ENCODE measurements at regions not wholly inside any gene's neighbourhood (a gene's known extent, or its start where the extent isn't known, plus 50 kb on each side); places are given as distances from the start of the nearest gene placed in this dataset.

DNA sequence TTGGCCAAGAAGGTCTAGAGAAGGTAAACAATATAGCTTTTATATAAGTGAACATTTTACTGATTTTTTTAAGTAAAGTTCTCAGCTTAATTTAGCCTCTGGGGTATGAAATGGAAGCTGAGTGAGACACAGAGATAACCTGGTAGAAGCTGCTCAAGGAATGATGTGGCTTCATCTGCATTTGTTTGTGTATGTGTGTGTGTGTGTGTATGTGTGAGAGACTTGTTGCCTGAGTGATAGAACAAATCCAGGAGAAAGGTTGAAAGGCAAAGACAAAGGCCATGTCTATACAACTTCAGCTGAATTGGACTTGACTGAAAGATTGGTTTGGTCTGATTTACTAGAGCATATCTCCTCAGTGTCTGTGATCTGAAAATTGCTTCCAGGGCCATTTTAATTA, 63.6 kb downstream of the PCDH7 start:
- no peak overlapping the region for H3K4me3 Mint-ChIP-seq
- H3K27ac Mint-ChIP-seq = no peak overlapping the region
- intact Hi-C loops (cut with micrococcal nuclease) = no loop called here
- no peak for DNase-seq
- no peaks in the 10 kb centered on the region for H3K36me3 Mint-ChIP-seq (ENCODE audit: low read depth)
- no peaks in the 10 kb centered on the region for H3K27me3 Mint-ChIP-seq
- no peaks in the 10 kb centered on the region for H3K9me3 Mint-ChIP-seq
- no peaks in the 10 kb centered on the region for H3K4me1 Mint-ChIP-seq

DNA sequence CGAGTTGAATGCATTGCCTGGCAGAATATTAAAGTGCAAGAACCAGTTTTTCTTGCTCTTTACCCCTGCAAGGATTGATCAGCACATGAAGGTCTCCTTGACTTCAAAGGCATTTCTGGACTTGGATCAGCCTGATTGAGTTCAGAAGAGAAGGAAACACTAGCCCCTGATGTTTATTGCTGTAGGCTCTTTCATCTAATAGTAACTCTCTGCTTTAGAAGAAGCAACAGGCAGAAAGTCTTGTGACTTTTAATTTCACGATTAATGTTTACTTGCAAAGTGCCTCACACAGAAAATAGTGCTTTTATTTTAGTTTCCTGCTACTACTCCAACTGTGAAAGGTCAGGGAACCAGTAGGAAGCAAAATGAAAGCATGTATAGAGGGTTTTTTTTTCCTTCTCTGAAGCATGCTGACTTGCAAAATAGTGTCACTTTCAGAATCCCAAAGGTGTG, 69.1 kb downstream of the PCDH7 start:
- intact Hi-C loops (cut with micrococcal nuclease) = no loop called here
- Mint-ChIP-seq H3K4me3 (no peak overlapping the region), H3K27me3 (no peaks in the 10 kb centered on the region), H3K4me1 (no peaks in the 10 kb centered on the region), H3K9me3 (no peaks in the 10 kb centered on the region), H3K27ac (no peak overlapping the region), H3K36me3 (ENCODE audit: low read depth) (no peaks in the 10 kb centered on the region)
- no peak for DNase-seq

DNA sequence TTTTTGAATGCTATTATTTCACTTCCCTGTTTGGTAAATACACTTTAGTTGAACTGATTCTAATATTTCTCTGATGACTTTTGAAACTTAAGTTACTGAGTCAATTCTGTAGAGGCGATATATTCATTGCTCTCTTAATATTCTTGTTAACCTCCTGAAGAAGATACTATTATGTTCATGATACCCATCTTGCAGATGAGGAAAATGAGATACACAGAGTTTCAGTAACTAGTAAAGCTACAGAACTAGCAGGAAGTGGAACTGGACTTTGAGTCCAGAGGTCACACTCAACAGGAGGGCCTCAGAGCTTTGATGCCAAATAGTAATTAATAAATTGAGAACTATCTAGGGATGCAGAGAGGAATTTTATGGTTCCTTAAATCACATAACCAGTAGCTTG, 70.0 kb downstream of the PCDH7 start:
- Mint-ChIP-seq H3K4me1 (no peaks in the 10 kb centered on the region), H3K27me3 (no peaks in the 10 kb centered on the region), H3K27ac (no peak overlapping the region), H3K36me3 (ENCODE audit: low read depth) (no peaks in the 10 kb centered on the region), H3K9me3 (no peaks in the 10 kb centered on the region), H3K4me3 (no peak overlapping the region)
- intact Hi-C loops (cut with micrococcal nuclease) = no loop called here
- DNase-seq = no peak

DNA sequence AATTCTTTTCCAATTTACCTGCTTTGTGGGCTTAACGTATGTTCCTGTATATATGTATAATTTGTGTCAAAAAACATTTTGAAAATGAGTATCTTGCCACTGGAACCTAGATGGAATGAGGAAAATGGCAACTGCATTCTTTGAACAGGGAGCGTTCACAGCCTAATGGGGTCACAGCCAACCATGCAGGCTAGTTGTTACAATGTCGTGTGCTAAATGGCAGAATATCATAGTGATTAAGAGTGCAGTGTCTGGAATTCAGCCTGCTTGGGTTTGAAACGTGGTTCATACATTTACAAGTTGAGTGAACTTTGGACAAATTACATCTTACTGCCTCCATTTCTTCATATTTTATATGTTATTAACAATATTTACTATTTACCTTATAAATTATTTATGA, 70.8 kb downstream of the PCDH7 start:
- H3K27me3 Mint-ChIP-seq = no peaks in the 10 kb centered on the region
- H3K4me1 Mint-ChIP-seq = no peaks in the 10 kb centered on the region
- H3K4me3 Mint-ChIP-seq = no peak overlapping the region
- H3K9me3 Mint-ChIP-seq = no peaks in the 10 kb centered on the region
- H3K27ac Mint-ChIP-seq = no peak overlapping the region
- H3K36me3 Mint-ChIP-seq (ENCODE audit: low read depth) = no peaks in the 10 kb centered on the region
- no peak for DNase-seq
- intact Hi-C loops (cut with micrococcal nuclease) = no loop called here

DNA sequence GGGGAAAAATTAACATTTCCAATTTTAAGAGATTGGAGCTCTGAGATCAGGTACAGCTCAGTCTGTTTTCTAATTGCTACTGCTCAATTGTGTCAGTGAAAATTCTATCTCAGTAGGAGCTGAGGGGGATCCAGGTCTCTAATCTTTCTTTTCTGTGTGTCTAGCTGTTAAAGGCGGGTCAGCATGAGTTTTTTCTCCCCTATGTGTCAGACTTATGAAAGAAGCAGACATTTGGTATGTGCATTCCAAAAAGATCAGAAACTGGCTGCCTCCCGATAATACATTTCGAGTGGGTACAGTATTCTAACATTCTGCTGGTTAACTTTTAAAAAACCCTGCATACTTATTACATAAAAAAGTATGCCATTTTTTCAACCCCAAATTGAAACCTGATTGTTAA, 72.4 kb downstream of the PCDH7 start:
- intact Hi-C loops (cut with micrococcal nuclease) = no loop called here
- Mint-ChIP-seq H3K4me1 (no peaks in the 10 kb centered on the region), H3K9me3 (no peaks in the 10 kb centered on the region)

DNA sequence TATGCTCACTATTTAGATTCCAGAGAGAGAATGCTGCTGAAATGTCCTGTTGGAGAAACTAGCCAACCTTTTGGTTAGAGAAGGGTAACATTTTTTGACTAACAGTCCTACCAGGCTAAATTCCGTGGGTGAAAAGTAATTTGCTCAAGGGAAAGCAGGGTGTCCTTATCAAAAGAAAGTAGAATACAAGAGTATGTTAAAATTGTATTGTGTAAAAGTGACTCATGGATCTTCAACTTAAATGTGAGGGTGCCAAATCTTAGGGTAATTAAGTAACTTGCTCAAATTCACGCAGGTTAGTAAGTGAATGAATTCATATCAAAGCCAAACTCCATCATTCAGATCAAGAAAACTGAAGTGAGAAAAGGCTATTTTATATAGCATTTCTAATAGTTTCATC, 81.7 kb downstream of the PCDH7 start:
- Mint-ChIP-seq H3K36me3 (ENCODE audit: low read depth) (no peaks in the 10 kb centered on the region), H3K4me3 (no peak overlapping the region)

More for the DNA sequence above, 72.4 kb downstream of the PCDH7 start:
- no peak overlapping the region for H3K27ac Mint-ChIP-seq
- no peaks in the 10 kb centered on the region for H3K27me3 Mint-ChIP-seq
- DNase-seq = no peak
- H3K36me3 Mint-ChIP-seq (ENCODE audit: low read depth) = no peaks in the 10 kb centered on the region
- no peak overlapping the region for H3K4me3 Mint-ChIP-seq

DNA sequence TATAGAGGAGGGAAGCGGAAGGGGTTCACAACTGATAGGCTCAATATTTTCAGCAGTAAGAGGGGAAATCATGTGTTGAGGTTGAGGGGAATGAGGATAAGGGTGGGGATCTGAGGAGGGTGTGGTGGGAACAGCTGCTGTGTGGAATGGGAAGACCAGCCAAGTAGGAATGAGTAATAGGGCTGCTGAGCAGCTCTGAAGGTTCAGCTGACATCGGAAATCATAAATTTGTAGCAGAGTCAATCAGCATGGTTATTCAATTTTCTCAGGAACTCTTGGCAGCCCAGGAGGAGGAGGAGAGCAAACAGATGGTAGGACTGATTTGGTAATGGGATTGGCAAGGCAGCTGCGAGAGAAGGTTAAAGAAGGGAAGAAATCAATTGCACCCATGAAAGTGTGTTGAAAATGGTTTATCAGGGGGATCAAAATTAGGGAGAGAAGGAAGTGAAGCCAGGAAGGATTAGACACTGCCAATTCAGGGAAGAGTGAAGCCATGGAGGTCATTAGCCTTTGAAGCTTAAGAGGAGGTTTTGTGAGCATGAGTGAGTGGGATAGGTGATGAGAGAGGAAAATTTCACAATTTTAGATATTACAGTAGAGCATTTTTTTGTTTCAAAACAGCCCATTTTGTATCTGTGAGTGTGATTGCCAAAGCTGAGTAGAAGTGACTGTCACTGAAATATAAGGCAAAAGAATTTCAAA, 82.6 kb downstream of the PCDH7 start:
- Mint-ChIP-seq H3K4me1 (no peaks in the 10 kb centered on the region), H3K36me3 (ENCODE audit: low read depth) (no peaks in the 10 kb centered on the region), H3K27ac (no peak overlapping the region), H3K27me3 (no peaks in the 10 kb centered on the region), H3K4me3 (no peak overlapping the region), H3K9me3 (peaks cover 1% of the 10 kb centered on the region)
- no peak for DNase-seq
- intact Hi-C loops (cut with micrococcal nuclease) = no loop called here

More for the DNA sequence above, 81.7 kb downstream of the PCDH7 start:
- no peak for DNase-seq
- Mint-ChIP-seq H3K4me1 (no peaks in the 10 kb centered on the region), H3K27ac (no peak overlapping the region), H3K27me3 (no peaks in the 10 kb centered on the region), H3K9me3 (no peaks in the 10 kb centered on the region)
- intact Hi-C loops (cut with micrococcal nuclease) = no loop called here

DNA sequence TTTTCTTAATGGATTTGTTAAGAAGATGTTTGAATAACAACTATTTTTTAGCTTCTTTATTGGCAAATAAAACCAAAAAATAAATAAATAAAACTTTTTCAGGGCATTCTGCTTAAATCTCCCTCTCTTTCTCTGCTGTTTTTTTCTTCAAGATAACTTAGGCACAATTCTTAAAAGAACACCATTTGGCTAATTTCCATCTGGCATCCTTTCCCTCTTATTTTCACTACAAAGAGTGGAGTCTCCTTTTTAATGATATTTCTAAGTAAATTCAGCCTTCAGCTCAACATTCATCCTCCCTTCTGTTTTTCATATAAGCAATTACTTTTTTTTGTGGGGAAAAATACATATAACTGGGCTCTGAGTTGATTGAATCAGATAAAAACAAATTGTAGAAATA, 88.1 kb downstream of the PCDH7 start:
- Mint-ChIP-seq H3K27me3 (no peaks in the 10 kb centered on the region), H3K27ac (no peak overlapping the region)
- intact Hi-C loops (cut with micrococcal nuclease) = no loop called here

DNA sequence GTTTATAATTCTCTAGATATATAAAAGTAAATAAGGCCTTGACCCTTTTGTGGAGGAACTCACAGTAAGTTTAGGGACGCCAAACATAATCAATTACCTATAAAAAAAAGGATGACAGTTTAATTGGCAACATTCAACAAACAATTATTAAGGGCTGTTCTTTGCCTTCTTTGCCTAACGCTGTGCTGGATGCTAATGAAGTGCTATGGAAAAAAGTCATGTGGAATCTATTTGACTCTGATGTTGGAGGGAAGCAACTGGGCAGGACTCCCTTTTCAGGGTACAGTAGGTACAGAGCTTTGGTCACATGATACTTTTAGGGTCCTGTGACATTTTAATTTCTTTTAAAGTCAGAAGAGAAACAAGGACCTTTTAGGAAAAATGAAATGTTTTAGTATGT, 91.1 kb downstream of the PCDH7 start:
- no peaks in the 10 kb centered on the region for H3K27me3 Mint-ChIP-seq
- DNase-seq = no peak
- H3K4me1 Mint-ChIP-seq = no peaks in the 10 kb centered on the region
- no peak overlapping the region for H3K27ac Mint-ChIP-seq
- intact Hi-C loops (cut with micrococcal nuclease) = no loop called here
- peaks cover 3% of the 10 kb centered on the region for H3K9me3 Mint-ChIP-seq
- H3K4me3 Mint-ChIP-seq = no peak overlapping the region
- H3K36me3 Mint-ChIP-seq (ENCODE audit: low read depth) = no peaks in the 10 kb centered on the region

More for the DNA sequence above, 88.1 kb downstream of the PCDH7 start:
- Mint-ChIP-seq H3K9me3 (peaks cover 3% of the 10 kb centered on the region), H3K36me3 (ENCODE audit: low read depth) (no peaks in the 10 kb centered on the region), H3K4me3 (no peak overlapping the region), H3K4me1 (no peaks in the 10 kb centered on the region)
- no peak for DNase-seq

DNA sequence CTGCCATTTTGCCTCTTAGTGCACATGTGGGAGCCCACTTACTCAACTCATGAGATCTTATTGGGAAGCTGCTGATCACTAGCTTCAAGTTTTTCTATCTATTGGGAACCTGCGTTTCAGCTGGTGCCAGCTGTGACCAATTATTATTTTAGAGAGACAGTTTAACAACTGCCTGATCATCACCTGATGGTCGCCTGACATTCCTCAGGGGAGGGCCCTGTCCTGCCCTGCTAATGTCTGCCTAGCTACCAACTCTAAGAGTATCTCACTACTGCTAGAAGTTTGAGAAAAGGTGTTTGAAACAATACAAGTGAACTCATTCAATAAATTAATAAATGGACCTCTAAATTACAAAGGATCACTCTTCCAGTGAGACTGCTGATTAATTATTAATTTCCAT, 95.5 kb downstream of the PCDH7 start:
- intact Hi-C loops (cut with micrococcal nuclease) = no loop called here

DNA sequence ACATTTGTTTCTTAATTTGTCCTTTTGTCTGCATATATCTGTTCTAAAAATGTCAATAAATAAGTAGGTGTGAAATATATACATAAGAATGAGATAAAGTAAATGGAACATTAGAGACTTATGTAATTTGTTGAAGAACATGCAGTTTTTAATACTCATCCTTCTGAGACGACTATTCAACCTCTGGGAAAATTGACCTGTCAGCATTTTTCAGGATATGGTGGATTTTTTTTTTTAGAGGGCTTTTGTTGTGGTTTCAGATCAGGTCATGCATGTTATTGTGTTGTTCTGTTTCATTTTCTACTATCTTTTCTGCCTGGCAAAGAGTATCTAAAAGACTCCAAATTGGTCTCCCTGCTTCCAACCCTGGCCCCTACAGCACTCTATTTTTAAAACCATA, 97.3 kb downstream of the PCDH7 start:
- no peaks in the 10 kb centered on the region for H3K27me3 Mint-ChIP-seq
- H3K4me1 Mint-ChIP-seq = no peaks in the 10 kb centered on the region
- DNase-seq = no peak
- H3K36me3 Mint-ChIP-seq (ENCODE audit: low read depth) = no peaks in the 10 kb centered on the region
- intact Hi-C loops (cut with micrococcal nuclease) = no loop called here
- no peak overlapping the region for H3K4me3 Mint-ChIP-seq
- no peaks in the 10 kb centered on the region for H3K9me3 Mint-ChIP-seq
- H3K27ac Mint-ChIP-seq = no peak overlapping the region

More for the DNA sequence above, 95.5 kb downstream of the PCDH7 start:
- no peaks in the 10 kb centered on the region for H3K27me3 Mint-ChIP-seq
- no peak overlapping the region for H3K27ac Mint-ChIP-seq
- H3K4me1 Mint-ChIP-seq = no peaks in the 10 kb centered on the region
- no peak for DNase-seq
- H3K36me3 Mint-ChIP-seq (ENCODE audit: low read depth) = no peaks in the 10 kb centered on the region
- H3K9me3 Mint-ChIP-seq = no peaks in the 10 kb centered on the region
- H3K4me3 Mint-ChIP-seq = no peak overlapping the region

DNA sequence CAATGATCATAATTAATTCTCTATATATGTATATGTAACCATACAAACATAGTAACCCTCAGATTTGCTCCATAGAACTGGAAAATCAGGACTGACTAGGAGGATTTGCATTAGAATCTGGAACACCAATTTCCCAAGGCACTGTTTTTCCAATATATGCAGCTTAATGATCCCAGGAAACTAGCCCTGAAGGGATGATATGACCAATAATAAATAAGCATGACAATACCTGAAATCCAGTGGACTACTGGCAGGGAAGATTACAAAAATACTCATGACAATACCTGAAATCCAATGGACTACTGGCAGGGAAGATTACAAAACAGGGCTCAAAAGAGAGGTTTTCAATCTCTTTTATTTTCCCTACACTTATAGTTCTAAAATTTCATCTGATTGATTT, 98.4 kb downstream of the PCDH7 start:
- no peak overlapping the region for H3K27ac Mint-ChIP-seq
- H3K4me1 Mint-ChIP-seq = no peaks in the 10 kb centered on the region
- H3K9me3 Mint-ChIP-seq = no peaks in the 10 kb centered on the region
- H3K36me3 Mint-ChIP-seq (ENCODE audit: low read depth) = no peaks in the 10 kb centered on the region
- no peak overlapping the region for H3K4me3 Mint-ChIP-seq
- intact Hi-C loops (cut with micrococcal nuclease) = no loop called here
- no peak for DNase-seq
- no peaks in the 10 kb centered on the region for H3K27me3 Mint-ChIP-seq

DNA sequence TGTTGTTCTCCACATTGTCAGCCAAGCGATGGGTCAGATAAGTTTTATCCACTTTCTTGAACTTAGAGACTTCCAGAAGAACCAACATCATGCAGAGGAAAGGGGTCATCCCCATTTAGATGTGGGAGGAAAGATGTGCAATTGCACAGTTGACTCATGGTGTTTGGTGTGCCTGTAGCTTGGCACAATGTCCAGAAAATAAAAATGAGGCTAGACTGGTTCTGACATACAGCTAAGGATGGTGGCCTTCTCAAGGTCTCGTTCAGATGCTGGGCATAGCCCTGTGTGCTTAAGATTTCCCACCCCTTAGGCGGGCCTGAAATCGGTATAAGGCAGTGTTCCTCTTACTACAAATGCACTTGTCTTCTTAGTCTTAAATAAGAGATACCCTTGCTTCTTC, 101.1 kb downstream of the PCDH7 start:
- no peak overlapping the region for H3K27ac Mint-ChIP-seq
- H3K9me3 Mint-ChIP-seq = no peaks in the 10 kb centered on the region
- no peaks in the 10 kb centered on the region for H3K4me1 Mint-ChIP-seq
- no peak for DNase-seq
- no peaks in the 10 kb centered on the region for H3K36me3 Mint-ChIP-seq (ENCODE audit: low read depth)
- no peak overlapping the region for H3K4me3 Mint-ChIP-seq
- no peaks in the 10 kb centered on the region for H3K27me3 Mint-ChIP-seq
- intact Hi-C loops (cut with micrococcal nuclease) = no loop called here

DNA sequence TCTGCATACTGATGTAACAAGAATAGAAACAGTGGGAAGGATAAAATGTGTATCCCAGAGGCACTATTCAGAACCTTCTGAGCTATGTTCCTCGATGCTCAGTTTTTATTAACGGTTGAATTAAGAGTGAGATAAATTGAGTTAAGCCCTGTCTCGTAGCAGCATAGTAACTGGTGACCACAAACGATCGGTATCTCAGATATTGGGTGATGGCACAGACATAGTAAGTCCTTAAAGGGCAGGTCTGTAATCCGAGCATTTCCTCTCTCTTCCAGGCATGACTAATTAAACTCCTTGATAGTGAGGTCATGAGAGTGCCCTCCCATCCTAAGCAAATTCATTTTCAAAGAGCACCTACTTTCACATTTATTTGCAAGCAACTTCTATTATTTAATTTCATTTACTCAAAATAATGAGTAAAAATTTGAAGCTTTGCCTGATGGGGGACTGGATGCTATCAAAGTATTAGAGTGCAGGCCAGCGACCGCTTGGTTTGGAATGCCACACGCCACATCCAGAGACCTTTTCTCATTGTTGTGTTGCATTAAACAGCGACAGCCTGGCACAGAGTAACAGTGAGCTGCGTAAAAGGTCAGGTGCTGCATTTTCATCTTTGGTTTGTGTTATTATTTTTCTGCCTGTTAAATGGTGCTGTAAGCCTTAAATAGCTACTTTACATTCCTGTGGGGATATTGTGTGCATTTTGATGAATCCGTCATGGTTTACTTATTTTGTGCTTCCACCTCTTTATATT, 101.9 kb downstream of the PCDH7 start:
- DNase-seq = no peak
- H3K9me3 Mint-ChIP-seq = no peaks in the 10 kb centered on the region
- intact Hi-C loops (cut with micrococcal nuclease) = no loop called here
- no peaks in the 10 kb centered on the region for H3K4me1 Mint-ChIP-seq
- H3K27ac Mint-ChIP-seq = no peak overlapping the region
- no peaks in the 10 kb centered on the region for H3K36me3 Mint-ChIP-seq (ENCODE audit: low read depth)
- H3K27me3 Mint-ChIP-seq = no peaks in the 10 kb centered on the region
- no peak overlapping the region for H3K4me3 Mint-ChIP-seq
